ENCODE measurements at regions not wholly inside any gene's neighbourhood (a gene's known extent, or its start where the extent isn't known, plus 50 kb on each side); places are given as distances from the start of the nearest gene placed in this dataset.

DNA sequence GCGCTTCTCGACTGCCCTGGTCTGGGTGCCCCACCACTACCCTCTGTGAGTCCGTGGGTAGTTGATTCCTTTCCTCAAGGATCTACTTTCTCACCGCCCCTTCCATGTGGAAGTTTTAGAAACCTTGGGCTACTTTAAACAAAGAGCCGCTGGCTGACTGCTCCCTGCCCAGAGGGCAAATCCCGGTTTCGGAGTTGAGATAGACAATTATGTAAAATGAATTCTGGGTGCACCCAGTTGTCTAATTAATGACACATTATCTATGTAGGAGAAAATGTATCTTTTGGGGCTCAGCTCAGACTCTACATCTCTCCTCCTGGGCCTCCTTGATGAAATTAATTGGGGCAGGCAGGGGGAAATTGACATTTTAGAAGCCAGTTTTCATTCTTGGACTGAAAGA lies 305.4 kb downstream of the UQCRFS1 start:
- no peak for DNase-seq (ENCODE audit: low read depth)
- H3K4me3 ChIP-seq (ENCODE audit: low read depth, low read length) = no peak overlapping the region
- no peak for TF ChIP-seq POLR2A (IDR thresholded peaks at IDR 0.05; ENCODE audit: extremely low read depth, insufficient read length)
- TF ChIP-seq, protein P1, sequence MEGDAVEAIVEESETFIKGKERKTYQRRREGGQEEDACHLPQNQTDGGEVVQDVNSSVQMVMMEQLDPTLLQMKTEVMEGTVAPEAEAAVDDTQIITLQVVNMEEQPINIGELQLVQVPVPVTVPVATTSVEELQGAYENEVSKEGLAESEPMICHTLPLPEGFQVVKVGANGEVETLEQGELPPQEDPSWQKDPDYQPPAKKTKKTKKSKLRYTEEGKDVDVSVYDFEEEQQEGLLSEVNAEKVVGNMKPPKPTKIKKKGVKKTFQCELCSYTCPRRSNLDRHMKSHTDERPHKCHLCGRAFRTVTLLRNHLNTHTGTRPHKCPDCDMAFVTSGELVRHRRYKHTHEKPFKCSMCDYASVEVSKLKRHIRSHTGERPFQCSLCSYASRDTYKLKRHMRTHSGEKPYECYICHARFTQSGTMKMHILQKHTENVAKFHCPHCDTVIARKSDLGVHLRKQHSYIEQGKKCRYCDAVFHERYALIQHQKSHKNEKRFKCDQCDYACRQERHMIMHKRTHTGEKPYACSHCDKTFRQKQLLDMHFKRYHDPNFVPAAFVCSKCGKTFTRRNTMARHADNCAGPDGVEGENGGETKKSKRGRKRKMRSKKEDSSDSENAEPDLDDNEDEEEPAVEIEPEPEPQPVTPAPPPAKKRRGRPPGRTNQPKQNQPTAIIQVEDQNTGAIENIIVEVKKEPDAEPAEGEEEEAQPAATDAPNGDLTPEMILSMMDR (IDR thresholded peaks at IDR 0.05; ENCODE audit: low read depth, low read length) = no peak
- TF ChIP-seq, protein P2, sequence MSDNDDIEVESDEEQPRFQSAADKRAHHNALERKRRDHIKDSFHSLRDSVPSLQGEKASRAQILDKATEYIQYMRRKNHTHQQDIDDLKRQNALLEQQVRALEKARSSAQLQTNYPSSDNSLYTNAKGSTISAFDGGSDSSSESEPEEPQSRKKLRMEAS (IDR thresholded peaks at IDR 0.05; ENCODE audit: low read depth, low read length) = no peak

DNA sequence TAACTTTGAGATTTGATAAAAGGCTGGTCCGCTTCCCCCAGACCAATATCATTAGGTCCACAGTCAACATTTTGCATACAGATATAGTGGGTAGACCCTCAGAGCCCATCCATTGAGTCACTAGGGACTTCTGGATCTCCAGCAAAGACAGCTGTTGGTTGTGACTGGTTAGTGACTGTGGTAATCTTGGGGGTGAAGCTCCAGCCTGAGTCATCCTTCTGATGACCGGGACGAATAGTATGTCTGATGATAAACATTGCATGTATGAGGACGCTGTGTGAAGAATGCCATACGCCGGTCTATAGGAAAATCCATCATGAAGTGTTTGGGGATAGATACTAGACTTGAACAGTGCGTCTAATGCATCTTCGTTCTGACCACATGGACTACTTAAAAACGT lies 307.0 kb downstream of the UQCRFS1 start:
- no peak for TF ChIP-seq POLR2A (IDR thresholded peaks at IDR 0.05; ENCODE audit: extremely low read depth, insufficient read length)
- TF ChIP-seq, protein P2 (IDR thresholded peaks at IDR 0.05; ENCODE audit: low read depth, low read length) = no peak
- TF ChIP-seq, protein P1 (IDR thresholded peaks at IDR 0.05; ENCODE audit: low read depth, low read length) = no peak
- no peak for TF ChIP-seq MYC (IDR thresholded peaks at IDR 0.05; ENCODE audit: low read depth, low read length)
- no peak for DNase-seq (ENCODE audit: low read depth)
- no peak overlapping the region for H3K4me3 ChIP-seq (ENCODE audit: low read depth, low read length)

DNA sequence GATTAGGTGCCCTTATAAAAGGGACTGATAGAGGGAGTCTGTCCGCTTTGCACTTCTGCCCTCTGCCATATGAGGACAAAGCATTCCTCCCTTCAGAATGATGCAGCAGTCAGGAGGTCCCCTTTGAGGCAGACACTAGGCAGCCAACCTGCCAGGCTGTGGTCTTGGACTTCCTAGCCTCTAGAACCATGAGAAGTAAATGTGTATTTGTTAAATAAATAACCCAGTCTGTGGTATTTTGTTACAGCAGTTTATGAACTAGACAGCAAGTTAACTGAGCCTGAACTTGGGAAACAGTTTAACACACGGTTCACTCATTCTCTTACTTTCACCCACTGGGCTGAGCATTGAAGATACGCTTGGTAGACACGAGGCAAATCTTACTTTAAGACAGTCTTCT lies 313.2 kb downstream of the UQCRFS1 start:
- H3K4me3 ChIP-seq (ENCODE audit: low read depth, low read length) = no peak overlapping the region
- DNase-seq (ENCODE audit: low read depth) = no peak
- TF ChIP-seq, protein P2 (IDR thresholded peaks at IDR 0.05; ENCODE audit: low read depth, low read length) = no peak

DNA sequence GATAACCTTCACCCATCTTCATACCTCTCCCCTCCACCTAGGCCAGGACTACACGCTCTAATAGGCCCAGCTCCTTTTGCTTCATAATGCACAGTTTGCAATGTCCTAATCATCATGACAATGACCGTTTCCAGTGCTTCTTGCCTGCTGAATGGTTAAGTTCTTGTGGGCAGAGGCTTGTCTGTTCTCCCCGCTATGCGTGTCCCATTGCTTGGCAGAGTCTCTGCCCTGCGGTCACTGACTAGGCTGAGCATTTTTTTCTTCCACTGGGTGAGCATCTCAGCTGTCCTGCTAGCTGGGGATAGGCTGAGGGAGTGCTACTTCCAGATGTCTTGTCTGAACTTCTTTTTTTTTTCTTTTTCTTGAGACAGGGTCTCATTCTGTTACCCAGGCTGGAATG lies 314.7 kb downstream of the UQCRFS1 start:
- TF ChIP-seq MYC (IDR thresholded peaks at IDR 0.05; ENCODE audit: low read depth, low read length) = no peak
- TF ChIP-seq, protein P1 (IDR thresholded peaks at IDR 0.05; ENCODE audit: low read depth, low read length) = no peak
- TF ChIP-seq, protein P2 (IDR thresholded peaks at IDR 0.05; ENCODE audit: low read depth, low read length) = no peak
- no peak for TF ChIP-seq POLR2A (IDR thresholded peaks at IDR 0.05; ENCODE audit: extremely low read depth, insufficient read length)

DNA sequence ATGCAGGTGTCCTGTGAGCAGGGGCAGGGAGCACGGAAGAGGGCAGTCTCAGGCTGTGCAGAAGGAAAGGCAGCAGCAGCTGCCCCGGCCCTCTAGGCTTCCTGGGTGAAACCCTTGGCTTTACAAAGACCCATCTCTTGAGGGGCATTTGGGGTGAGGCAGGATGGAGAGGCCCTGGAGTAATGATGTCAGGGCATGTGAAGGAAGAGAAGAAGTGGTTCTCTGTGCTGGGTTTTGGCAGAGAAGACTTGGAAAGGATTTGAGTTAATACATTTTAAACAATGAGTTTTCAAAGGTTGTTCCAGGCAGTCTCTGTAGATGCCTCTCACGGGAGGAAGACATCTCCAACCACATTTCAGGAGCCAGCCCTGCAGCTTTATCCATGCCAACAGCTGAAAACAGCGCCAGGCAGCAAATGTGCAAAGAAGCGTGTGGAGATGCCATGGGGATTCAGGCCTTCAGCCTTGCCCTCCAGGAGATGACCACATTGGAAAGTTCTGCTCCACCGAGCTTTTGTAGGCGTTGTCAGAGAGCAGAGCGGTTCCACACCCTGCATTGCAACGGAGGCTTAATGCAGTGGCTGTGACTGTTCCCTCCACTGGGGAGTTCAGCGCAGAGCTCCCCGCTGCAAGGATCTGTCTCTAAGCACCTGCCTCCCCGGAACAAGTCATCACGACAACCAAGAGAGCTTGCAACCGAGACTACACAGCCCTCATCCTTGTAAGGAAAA lies 322.8 kb downstream of the UQCRFS1 start:
- DNase-seq (ENCODE audit: low read depth) = no peak
- no peak for TF ChIP-seq MYC (IDR thresholded peaks at IDR 0.05; ENCODE audit: low read depth, low read length)
- TF ChIP-seq POLR2A (IDR thresholded peaks at IDR 0.05; ENCODE audit: extremely low read depth, insufficient read length) = no peak
- TF ChIP-seq, protein P2 (IDR thresholded peaks at IDR 0.05; ENCODE audit: low read depth, low read length) = no peak
- TF ChIP-seq, protein P1 (IDR thresholded peaks at IDR 0.05; ENCODE audit: low read depth, low read length) = no peak

More for the DNA sequence above, 314.7 kb downstream of the UQCRFS1 start:
- no peak for DNase-seq (ENCODE audit: low read depth)
- H3K4me3 ChIP-seq (ENCODE audit: low read depth, low read length) = no peak overlapping the region

DNA sequence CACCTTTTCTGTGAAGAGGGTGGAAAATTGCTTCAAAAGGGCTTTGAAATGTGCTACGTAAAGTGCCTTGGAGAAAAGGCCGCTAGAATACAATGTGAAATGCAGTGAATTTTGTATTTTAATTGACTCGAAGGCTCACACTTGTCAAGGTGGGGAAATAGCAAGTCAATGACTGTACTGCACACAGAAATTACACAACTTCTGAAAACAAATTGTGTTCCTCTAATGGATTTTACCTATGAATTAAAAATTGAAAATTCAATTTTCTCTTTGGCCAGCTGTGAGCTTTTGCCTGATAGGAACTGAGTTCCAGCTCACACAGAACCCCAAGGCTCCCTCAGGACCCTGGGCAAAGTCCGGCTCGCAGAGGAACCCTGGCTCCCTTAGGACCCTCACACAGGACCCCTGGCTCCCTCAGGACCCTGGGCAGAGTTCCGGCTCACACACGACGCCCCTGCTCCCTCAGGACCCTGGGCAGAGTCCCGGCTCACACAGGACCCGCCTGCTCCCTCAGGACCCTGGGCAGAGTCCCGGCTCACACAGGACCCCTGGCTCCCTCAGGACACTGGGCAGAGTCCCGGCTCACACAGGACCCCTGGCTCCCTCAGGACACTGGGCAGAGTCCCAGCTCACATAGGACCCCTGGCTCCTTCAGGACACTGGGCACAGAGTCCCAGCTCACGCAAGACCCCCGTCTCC lies 324.9 kb downstream of the UQCRFS1 start:
- DNase-seq (ENCODE audit: low read depth) = peak; percentile 1
- H3K4me3 ChIP-seq (ENCODE audit: low read depth, low read length) = no peak overlapping the region
- TF ChIP-seq, protein P2 (IDR thresholded peaks at IDR 0.05; ENCODE audit: low read depth, low read length) = no peak
- TF ChIP-seq MYC (IDR thresholded peaks at IDR 0.05; ENCODE audit: low read depth, low read length) (no peak), POLR2A (IDR thresholded peaks at IDR 0.05; ENCODE audit: extremely low read depth, insufficient read length) (no peak)
- TF ChIP-seq, protein P1 (IDR thresholded peaks at IDR 0.05; ENCODE audit: low read depth, low read length) = no peak

More for the DNA sequence above, 322.8 kb downstream of the UQCRFS1 start:
- no peak overlapping the region for H3K4me3 ChIP-seq (ENCODE audit: low read depth, low read length)
